Activated CD8-positive, alpha-beta T cell treated with anti-CD3 and anti-CD28 coated beads for 36 hours (primary cell): ENCODE measurements at regions not wholly inside any gene's neighbourhood (a gene's known extent, or its start where the extent isn't known, plus 50 kb on each side); places are given as distances from the start of the nearest gene placed in this dataset.

ENCODE experiments used
- ATAC-seq: fragments of 200-7000 bp; cut with Tn5 transposase; one replicate; pipeline ENCODE4 v1.10.0; 2021; ENCODE audit warnings: mild to moderate bottlenecking, moderate library complexity
- CTCF ChIA-PET: fragments of 350-600 bp; sonication (Branson Sonifier 250); formaldehyde crosslinking; loops from one replicate; lab custom pipeline; 2021; ENCODE audit warnings: antibody characterized with exemption; lab: Charles Lee
- POLR2A ChIA-PET: fragments of 350-600 bp; sonication (Branson Sonifier 250); formaldehyde crosslinking; loops from one replicate; lab custom pipeline; 2021; ENCODE audit warnings: antibody characterized with exemption; lab: Charles Lee
- DNase-seq: peaks from one replicate; pipeline ENCODE4 v3.0.0-alpha.2; 2020
- H3K27ac Mint-ChIP-seq: one replicate; pipeline ENCODE4 v1.8.0; 2021; ENCODE audit warnings: mild to moderate bottlenecking, mixed read lengths
- H3K27me3 Mint-ChIP-seq: one replicate; pipeline ENCODE4 v1.8.0; 2021; ENCODE audit warnings: mixed read lengths
- H3K36me3 Mint-ChIP-seq: one replicate; pipeline ENCODE4 v1.8.0; 2021; ENCODE audit warnings: low read depth, mixed read lengths
- H3K4me1 Mint-ChIP-seq: one replicate; pipeline ENCODE4 v1.8.0; 2021; ENCODE audit warnings: low read depth, mixed read lengths
- H3K4me3 Mint-ChIP-seq: one replicate; pipeline ENCODE4 v1.8.0; 2021; ENCODE audit warnings: mild to moderate bottlenecking, moderate library complexity, mixed read lengths
- H3K9me3 Mint-ChIP-seq: one replicate; pipeline ENCODE4 v1.8.0; 2021; ENCODE audit warnings: mixed read lengths
- CTCF ChIP-seq: fragments of 200-600 bp; IDR thresholded peaks from one replicate; pipeline ENCODE4 v1.8.0; 2022; ENCODE audit warnings: antibody characterized with exemption, mild to moderate bottlenecking
- intact Hi-C: fragments of 100-400 bp; cut with micrococcal nuclease; formaldehyde crosslinking; loops from one replicate; pipeline ENCODE4 v1.10.0; 2022

DNA sequence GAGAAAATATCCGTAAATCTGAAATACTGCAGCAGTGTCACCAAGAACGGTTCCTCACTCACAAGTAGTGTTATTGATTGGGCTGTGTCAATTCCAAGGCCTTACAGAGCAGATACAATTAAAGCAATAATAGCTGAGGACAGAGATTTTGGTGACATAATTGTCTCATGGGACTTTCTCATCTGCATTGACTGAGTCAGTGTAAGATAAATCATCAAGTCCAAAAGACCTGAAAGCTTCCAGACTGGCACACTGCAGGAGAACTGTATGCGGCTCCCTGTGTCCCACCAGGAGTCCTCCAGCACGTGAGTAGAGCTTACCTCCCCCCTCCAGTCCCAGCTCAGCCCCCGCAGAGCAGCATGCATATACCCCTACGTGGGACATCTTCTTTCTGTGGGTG lies 655.2 kb upstream of the ARID1B start:
- no peak for ATAC-seq
- no peaks in the 10 kb centered on the region for H3K4me1 Mint-ChIP-seq
- no peaks in the 10 kb centered on the region for H3K27me3 Mint-ChIP-seq
- H3K27ac Mint-ChIP-seq = no peak overlapping the region
- no peak for DNase-seq
- H3K9me3 Mint-ChIP-seq = no peaks in the 10 kb centered on the region
- no peak overlapping the region for H3K4me3 Mint-ChIP-seq
- TF ChIP-seq CTCF = no peak
- ChIA-PET POLR2A (no interaction called here), CTCF (no interaction called here)
- no peaks in the 10 kb centered on the region for H3K36me3 Mint-ChIP-seq
- intact Hi-C loops = no loop called here

GRCh38 chr6:156114541-156114940 lies 658.9 kb upstream of the NOX3 start:
- H3K9me3 Mint-ChIP-seq = no peaks in the 10 kb centered on the region
- DNase-seq = no peak
- ATAC-seq = no peak
- intact Hi-C loops = no loop called here
- ChIA-PET POLR2A (no interaction called here), CTCF (interaction anchor here (0.7 kb wide), 1 partner anchor 11 kb away, joined by 3 read pairs; no protein-coding TSS in a partner anchor)
- no peak overlapping the region for H3K4me3 Mint-ChIP-seq
- H3K4me1 Mint-ChIP-seq = no peaks in the 10 kb centered on the region
- no peak overlapping the region for H3K27ac Mint-ChIP-seq
- H3K36me3 Mint-ChIP-seq = no peaks in the 10 kb centered on the region
- TF ChIP-seq CTCF = no peak
- no peaks in the 10 kb centered on the region for H3K27me3 Mint-ChIP-seq

GRCh38 chr6:156113631-156114030 lies 658.0 kb upstream of the NOX3 start:
- no peak for TF ChIP-seq CTCF
- Mint-ChIP-seq H3K4me1 (no peaks in the 10 kb centered on the region), H3K4me3 (no peak overlapping the region), H3K9me3 (no peaks in the 10 kb centered on the region), H3K27me3 (no peaks in the 10 kb centered on the region), H3K36me3 (no peaks in the 10 kb centered on the region), H3K27ac (no peak overlapping the region)
- no peak for ATAC-seq
- CTCF ChIA-PET = no interaction called here
- no peak for DNase-seq
- POLR2A ChIA-PET = no interaction called here
- intact Hi-C loops = no loop called here

DNA sequence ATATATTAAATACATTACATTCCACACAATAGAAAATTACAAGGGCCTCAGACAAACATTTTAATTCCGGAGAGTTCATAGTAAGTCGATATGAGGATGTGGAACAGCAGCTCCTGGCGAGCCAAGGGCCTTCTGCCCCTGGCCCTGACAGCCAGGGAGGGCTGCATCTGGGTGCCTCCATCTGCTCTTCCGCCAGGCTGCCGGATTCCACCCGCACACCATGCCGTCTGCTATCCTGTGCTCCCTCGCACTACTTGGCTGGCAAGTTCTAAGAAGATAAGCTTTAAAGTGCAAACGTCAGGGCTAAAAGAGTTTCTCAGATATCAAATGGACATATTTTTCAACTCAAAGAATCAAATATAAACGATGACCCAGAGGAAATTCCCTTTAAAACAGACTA lies 656.3 kb upstream of the NOX3 start:
- TF ChIP-seq CTCF = no peak
- Mint-ChIP-seq H3K4me3 (no peak overlapping the region), H3K27me3 (no peaks in the 10 kb centered on the region), H3K27ac (no peak overlapping the region), H3K36me3 (no peaks in the 10 kb centered on the region), H3K9me3 (no peaks in the 10 kb centered on the region), H3K4me1 (no peaks in the 10 kb centered on the region)
- ChIA-PET POLR2A (interaction anchor here (1.1 kb wide), 1 partner anchor 13 kb away, joined by 3 read pairs; no protein-coding TSS in a partner anchor), CTCF (no interaction called here)
- ATAC-seq (no peak), DNase-seq (no peak)
- intact Hi-C loops = no loop called here

DNA sequence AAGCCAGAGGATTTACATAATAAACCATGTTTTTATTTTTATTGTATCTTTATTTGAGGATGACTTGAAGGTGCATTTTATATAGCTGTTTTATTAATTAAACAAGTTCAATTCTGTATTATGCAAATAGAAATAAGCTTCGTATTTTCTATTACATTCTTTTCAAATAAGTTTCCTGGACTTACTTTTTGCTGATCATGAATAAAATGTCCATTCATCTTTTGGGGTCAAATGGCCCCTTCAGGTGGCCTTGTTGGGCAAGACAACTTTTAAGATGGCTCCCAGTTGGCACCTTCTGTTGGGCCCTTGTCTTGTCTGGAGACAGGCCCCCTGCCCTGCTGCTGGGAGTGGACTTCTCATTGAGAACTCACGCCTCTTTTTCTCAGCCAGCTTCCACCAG lies 654.6 kb upstream of the NOX3 start:
- CTCF ChIA-PET = no interaction called here
- no peak for TF ChIP-seq CTCF
- Mint-ChIP-seq H3K36me3 (no peaks in the 10 kb centered on the region), H3K27ac (no peak overlapping the region), H3K9me3 (no peaks in the 10 kb centered on the region), H3K27me3 (no peaks in the 10 kb centered on the region), H3K4me1 (no peaks in the 10 kb centered on the region), H3K4me3 (no peak overlapping the region)
- intact Hi-C loops = no loop called here
- no peak for DNase-seq
- no peak for ATAC-seq
- POLR2A ChIA-PET = no interaction called here
